Immature natural killer cell (primary cell): ENCODE measurements at regions not wholly inside any gene's neighbourhood (a gene's known extent, or its start where the extent isn't known, plus 50 kb on each side); places are given as distances from the start of the nearest gene placed in this dataset.

Source experiments
- DNase-seq, 3 donors: peaks; one replicate each; pipeline ENCODE4 v3.0.0; 2022; ENCODE audit warnings: mixed read lengths in 1 of 3
- H3K27ac Mint-ChIP-seq, 6 donors: one replicate each; pipeline ENCODE4 v1.8.0; 2020; ENCODE audit warnings: mixed read lengths in 6 of 6, mild to moderate bottlenecking in 5 of 6, inconsistent platforms in 4 of 6, moderate library complexity in 3 of 6
- H3K27me3 Mint-ChIP-seq, 3 donors: one replicate each; pipeline ENCODE4 v1.8.0; 2020 to 2021; ENCODE audit warnings: low read depth in 3 of 3, mild to moderate bottlenecking in 3 of 3, mixed read lengths in 3 of 3, moderate library complexity in 3 of 3, inconsistent platforms in 1 of 3
- H3K36me3 Mint-ChIP-seq, 3 donors: one replicate each; pipeline ENCODE4 v1.8.0; 2020; ENCODE audit warnings: mixed read lengths in 3 of 3, inconsistent platforms in 2 of 3, mild to moderate bottlenecking in 2 of 3
- H3K4me1 Mint-ChIP-seq, 2 donors: one replicate each; pipeline ENCODE4 v1.8.0; 2020; ENCODE audit warnings: inconsistent platforms in 2 of 2, mild to moderate bottlenecking in 2 of 2, mixed read lengths in 2 of 2, moderate library complexity in 1 of 2
- H3K4me3 Mint-ChIP-seq, 5 donors: one replicate each; pipeline ENCODE4 v1.8.0; 2020; ENCODE audit warnings: mild to moderate bottlenecking in 5 of 5, mixed read lengths in 5 of 5, inconsistent platforms in 3 of 5, moderate library complexity in 3 of 5
- H3K9me3 Mint-ChIP-seq, 6 donors: one replicate each; pipeline ENCODE4 v1.8.0; 2020; ENCODE audit warnings: mild to moderate bottlenecking in 6 of 6, mixed read lengths in 6 of 6, inconsistent platforms in 4 of 6, moderate library complexity in 3 of 6

DNA sequence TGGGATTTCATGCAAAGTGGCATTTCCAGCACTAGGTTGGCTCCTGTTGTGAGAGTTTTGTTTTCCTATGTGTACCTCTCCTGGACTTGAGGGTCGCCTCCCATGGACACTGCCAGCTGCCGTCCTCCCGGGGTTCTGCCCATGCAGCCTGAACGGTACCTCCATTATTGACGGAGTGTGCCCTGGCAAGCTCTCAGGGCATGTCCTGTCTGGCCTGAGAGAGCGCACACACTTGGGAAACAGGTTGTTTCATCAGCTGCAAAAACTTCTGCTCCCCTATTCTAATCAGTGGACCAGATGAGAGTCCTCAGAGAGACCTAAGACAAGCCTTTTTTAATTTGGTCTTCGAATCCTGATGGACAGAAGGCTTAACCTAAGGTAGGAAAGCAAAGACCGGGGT lies 56.6 kb upstream of the HOPX start:
- no peaks in the 10 kb centered on the region for H3K4me1 Mint-ChIP-seq
- H3K36me3 Mint-ChIP-seq = no peaks in the 10 kb centered on the region
- no peak overlapping the region for H3K4me3 Mint-ChIP-seq
- H3K27me3 Mint-ChIP-seq = peaks cover 1 to 3% (median 2%) of the 10 kb centered on the region in 3 donors
- peak overlapping the region in 1 of 6 donors; percentile 16 for H3K27ac Mint-ChIP-seq
- no peak for DNase-seq
- H3K9me3 Mint-ChIP-seq = no peaks in the 10 kb centered on the region

GRCh38 chr4:56733352-56733751 lies 52.3 kb upstream of the HOPX start:
- Mint-ChIP-seq H3K27ac (no peak overlapping the region), H3K9me3 (no peaks in the 10 kb centered on the region), H3K4me1 (no peaks in the 10 kb centered on the region), H3K4me3 (no peak overlapping the region), H3K36me3 (no peaks in the 10 kb centered on the region), H3K27me3 (peaks cover 0 to 1% (median 0%) of the 10 kb centered on the region in 3 donors)
- no peak for DNase-seq

GRCh38 chr4:56732301-56732700 lies 51.2 kb upstream of the HOPX start:
- no peak overlapping the region for H3K27ac Mint-ChIP-seq
- no peak for DNase-seq
- H3K36me3 Mint-ChIP-seq = no peaks in the 10 kb centered on the region
- H3K9me3 Mint-ChIP-seq = no peaks in the 10 kb centered on the region
- H3K4me1 Mint-ChIP-seq = no peaks in the 10 kb centered on the region
- H3K27me3 Mint-ChIP-seq = peaks cover 0 to 1% (median 0%) of the 10 kb centered on the region in 3 donors
- no peak overlapping the region for H3K4me3 Mint-ChIP-seq

- H3K27me3 Mint-ChIP-seq = peaks cover 0 to 2% (median 1%) of the 10 kb centered on the region in 3 donors
- DNase-seq = no peak
These were observed 50.8 kb upstream of the HOPX start for GRCh38 chr4:56731857-56732256.

More at GRCh38 chr4:56731857-56732256, 50.8 kb upstream of the HOPX start:
- H3K27ac Mint-ChIP-seq = no peak overlapping the region
- no peaks in the 10 kb centered on the region for H3K4me1 Mint-ChIP-seq
- no peaks in the 10 kb centered on the region for H3K36me3 Mint-ChIP-seq
- no peaks in the 10 kb centered on the region for H3K9me3 Mint-ChIP-seq
- H3K4me3 Mint-ChIP-seq = no peak overlapping the region
